ENCODE measurements at regions not wholly inside any gene's neighbourhood (a gene's known extent, or its start where the extent isn't known, plus 50 kb on each side); places are given as distances from the start of the nearest gene placed in this dataset.

DNA sequence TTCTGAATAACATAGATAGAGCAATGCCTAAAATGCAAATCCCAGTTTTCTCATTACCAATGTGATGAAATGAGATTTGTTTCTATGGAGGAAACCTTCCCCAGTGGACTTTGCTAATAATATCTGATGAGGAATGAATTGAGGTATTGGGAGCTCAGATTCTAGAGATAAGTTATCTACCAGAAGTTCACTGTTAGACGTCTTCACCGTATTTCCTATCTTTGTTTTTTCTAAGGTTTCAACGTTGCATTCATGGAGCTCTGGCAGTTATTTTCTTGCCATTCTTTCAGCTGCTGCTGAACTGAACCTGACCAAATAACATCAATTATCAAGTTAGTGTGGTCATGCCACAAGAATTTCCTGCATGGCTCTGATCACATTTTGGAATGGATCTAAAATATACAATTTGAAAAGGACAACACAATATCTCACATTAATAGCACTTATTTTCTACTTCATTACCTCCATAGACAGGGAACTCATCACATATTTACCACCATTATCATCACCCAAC is 511.8 kb upstream of the LCORL start:
- 20% methylated on average over 2 of the region's 3 CpGs for WGBS (ENCODE audit: insufficient coverage)
- Histone ChIP-seq H3K4me3 (replicated peaks in 1 of 3; ENCODE audit: low read depth in 2 of 3, low read length in 3 of 3) (no peak overlapping the region), H3K36me3 (replicated peaks in 1 of 2; ENCODE audit: control insufficient read depth in 1 of 2, insufficient read depth in 2 of 2, low read length in 2 of 2) (no peaks in the 10 kb centered on the region), H3K4me1 (ENCODE audit: control insufficient read depth in 1 of 2, insufficient read depth in 2 of 2, low read length in 2 of 2) (no peaks in the 10 kb centered on the region), H3K9ac (ENCODE audit: insufficient read depth, low read length, poor library complexity, severe bottlenecking) (no peak overlapping the region), H2AFZ (ENCODE audit: insufficient read depth, low read depth, low read length, poor library complexity, severe bottlenecking) (no peak overlapping the region), H3K27ac (ENCODE audit: low read depth in 1 of 2, low read length in 2 of 2) (no peak overlapping the region), H3K9me3 (replicated peaks in 1 of 2; ENCODE audit: control insufficient read depth in 1 of 2, insufficient read depth in 1 of 2, low read length in 2 of 2) (no peaks in the 10 kb centered on the region), H4K20me1 (ENCODE audit: insufficient read depth, low read length) (no peaks in the 10 kb centered on the region), H3K79me2 (ENCODE audit: insufficient read depth, low read length) (no peaks in the 10 kb centered on the region), H3K4me2 (replicated peaks; ENCODE audit: extremely low read depth, low read length, poor library complexity, severe bottlenecking) (no peak overlapping the region), H3K27me3 (ENCODE audit: control insufficient read depth in 2 of 2, insufficient read depth in 2 of 2, low read length in 2 of 2) (no peaks in the 10 kb centered on the region)
- Mint-ChIP-seq H3K9me3 (peaks cover 0 to 6% (median 2%) of the 10 kb centered on the region in 7 donors), H3K4me1 (no peaks in the 10 kb centered on the region), H3K36me3 (no peaks in the 10 kb centered on the region), H3K4me3 (no peak overlapping the region), H3K27ac (no peak overlapping the region), H3K27me3 (ENCODE audit: low read depth in 3 of 3) (no peaks in the 10 kb centered on the region)
- intact Hi-C loops (cut with micrococcal nuclease), result no loop called here
- DNase-seq, result no peak
- TF ChIP-seq CTCF (IDR thresholded peaks at IDR 0.05), result no peak

DNA sequence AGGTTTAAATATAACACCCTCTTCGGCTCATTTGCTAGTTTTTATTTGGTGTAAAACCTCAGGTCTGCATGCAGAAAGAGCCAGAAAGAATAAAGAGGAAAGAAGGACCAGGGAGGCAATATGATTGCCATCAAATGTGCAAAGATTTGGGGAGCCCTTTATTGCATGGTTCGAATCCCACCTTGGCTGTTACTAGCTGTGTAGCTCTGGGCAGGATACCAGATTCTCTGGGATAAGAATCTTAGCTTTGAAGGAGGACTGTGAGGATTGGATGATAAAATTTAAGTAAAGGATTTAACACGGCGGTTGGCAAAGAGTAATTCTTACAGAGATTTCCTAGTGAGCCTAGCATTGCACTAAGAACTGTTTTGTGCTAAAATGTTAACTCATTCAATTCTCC is 510.2 kb upstream of the LCORL start:
- peaks cover 0 to 6% (median 2%) of the 10 kb centered on the region in 7 donors for H3K9me3 Mint-ChIP-seq
- WGBS (ENCODE audit: insufficient coverage), result 80% methylated on average over 1 of the region's 4 CpGs
- Histone ChIP-seq H3K4me1 (ENCODE audit: control insufficient read depth in 1 of 2, insufficient read depth in 2 of 2, low read length in 2 of 2) (no peaks in the 10 kb centered on the region), H3K27me3 (ENCODE audit: control insufficient read depth in 2 of 2, insufficient read depth in 2 of 2, low read length in 2 of 2) (no peaks in the 10 kb centered on the region), H3K9ac (ENCODE audit: insufficient read depth, low read length, poor library complexity, severe bottlenecking) (no peak overlapping the region), H3K4me2 (replicated peaks; ENCODE audit: extremely low read depth, low read length, poor library complexity, severe bottlenecking) (no peak overlapping the region), H3K9me3 (replicated peaks in 1 of 2; ENCODE audit: control insufficient read depth in 1 of 2, insufficient read depth in 1 of 2, low read length in 2 of 2) (no peaks in the 10 kb centered on the region), H3K27ac (ENCODE audit: low read depth in 1 of 2, low read length in 2 of 2) (no peak overlapping the region), H3K36me3 (replicated peaks in 1 of 2; ENCODE audit: control insufficient read depth in 1 of 2, insufficient read depth in 2 of 2, low read length in 2 of 2) (no peaks in the 10 kb centered on the region), H2AFZ (ENCODE audit: insufficient read depth, low read depth, low read length, poor library complexity, severe bottlenecking) (no peak overlapping the region), H3K79me2 (ENCODE audit: insufficient read depth, low read length) (no peaks in the 10 kb centered on the region), H3K4me3 (replicated peaks in 1 of 3; ENCODE audit: low read depth in 2 of 3, low read length in 3 of 3) (no peak overlapping the region), H4K20me1 (ENCODE audit: insufficient read depth, low read length) (no peaks in the 10 kb centered on the region)
- H3K27me3 Mint-ChIP-seq (ENCODE audit: low read depth in 3 of 3), result peaks cover 0 to 2% (median 0%) of the 10 kb centered on the region in 3 donors
- no peak for DNase-seq
- H3K27ac Mint-ChIP-seq, result no peak overlapping the region
- TF ChIP-seq CTCF (IDR thresholded peaks at IDR 0.05), result no peak
- no peaks in the 10 kb centered on the region for H3K4me1 Mint-ChIP-seq
- intact Hi-C loops (cut with micrococcal nuclease), result no loop called here
- H3K36me3 Mint-ChIP-seq, result no peaks in the 10 kb centered on the region
- no peak overlapping the region for H3K4me3 Mint-ChIP-seq
